ENCODE measurements at regions not wholly inside any gene's neighbourhood (a gene's known extent, or its start where the extent isn't known, plus 50 kb on each side); places are given as distances from the start of the nearest gene placed in this dataset.

- no peak for TF ChIP-seq CTCF (IDR thresholded peaks at IDR 0.05; ENCODE audit: control extremely low read depth, extremely low read depth)
- no peak for DNase-seq
- 85 to 89% methylated on average over 12 of the region's 12 CpGs for WGBS, 2 donors
Measured at GRCh38 chr7:120054376-120055100, 218.4 kb upstream of the KCND2 start.

DNA sequence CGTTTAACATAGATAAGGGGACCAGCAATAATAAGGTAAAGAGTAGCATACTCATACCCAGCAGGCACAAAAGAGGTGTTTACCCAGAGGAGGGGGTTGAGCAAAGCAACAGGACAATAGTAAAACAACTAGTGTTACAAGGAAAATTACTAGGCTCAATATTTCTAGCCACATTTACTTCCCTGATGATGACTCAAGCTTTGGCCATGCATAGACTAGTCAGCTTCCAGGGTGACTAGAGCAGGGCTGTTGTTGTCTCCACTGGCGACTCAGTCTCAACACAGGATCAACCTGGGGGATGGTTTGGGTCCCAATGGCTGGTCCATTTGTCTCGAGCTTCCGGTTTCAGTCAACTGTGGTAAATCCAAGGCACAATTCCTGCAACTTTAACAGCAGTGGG is 217.7 kb upstream of the KCND2 start:
- no peak for DNase-seq
- 89 to 92% methylated on average over 4 of the region's 4 CpGs for WGBS, 2 donors
- no peak for TF ChIP-seq CTCF (IDR thresholded peaks at IDR 0.05; ENCODE audit: control extremely low read depth, extremely low read depth)

More at GRCh38 chr7:120054376-120055100, 218.4 kb upstream of the KCND2 start:
- H3K4me3 ChIP-seq: no peak overlapping the region
- no peak overlapping the region for H3K27ac ChIP-seq (ENCODE audit: low read depth in 1 of 2, low read length in 1 of 2)
- H3K4me1 ChIP-seq (ENCODE audit: control insufficient read depth in 5 of 5, insufficient read depth in 5 of 5, low read length in 5 of 5): no peaks in the 10 kb centered on the region
- H3K27me3 ChIP-seq (ENCODE audit: control insufficient read depth in 3 of 3, insufficient read depth in 3 of 3, low read length in 2 of 3): no peaks in the 10 kb centered on the region
- ATAC-seq (ENCODE audit: insufficient read depth, low FRiP score): no peak
- peaks cover 0 to 8% (median 0%) of the 10 kb centered on the region in 4 donors for H3K9me3 ChIP-seq (ENCODE audit: control insufficient read depth in 4 of 4, insufficient read depth in 3 of 4, low read length in 3 of 4)
- no peaks in the 10 kb centered on the region for H3K36me3 ChIP-seq (ENCODE audit: control insufficient read depth in 4 of 4, insufficient read depth in 4 of 4, low read length in 4 of 4)
- no peak overlapping the region for H3K9ac ChIP-seq (ENCODE audit: insufficient read depth in 1 of 2, low read length in 2 of 2)

GRCh38 chr7:120056227-120056626 is 216.7 kb upstream of the KCND2 start:
- DNase-seq (no peak), ATAC-seq (ENCODE audit: insufficient read depth, low FRiP score) (no peak)
- TF ChIP-seq CTCF (IDR thresholded peaks at IDR 0.05; ENCODE audit: control extremely low read depth, extremely low read depth): no peak
- no peaks in the 10 kb centered on the region for H3K27me3 ChIP-seq (ENCODE audit: control insufficient read depth in 3 of 3, insufficient read depth in 3 of 3, low read length in 2 of 3)
- H3K9me3 ChIP-seq (ENCODE audit: control insufficient read depth in 4 of 4, insufficient read depth in 3 of 4, low read length in 3 of 4): peaks cover 0 to 9% (median 0%) of the 10 kb centered on the region in 4 donors
- no peak overlapping the region for H3K9ac ChIP-seq (ENCODE audit: insufficient read depth in 1 of 2, low read length in 2 of 2)
- H3K36me3 ChIP-seq (ENCODE audit: control insufficient read depth in 4 of 4, insufficient read depth in 4 of 4, low read length in 4 of 4): no peaks in the 10 kb centered on the region
- H3K4me3 ChIP-seq: no peak overlapping the region
- H3K4me1 ChIP-seq (ENCODE audit: control insufficient read depth in 5 of 5, insufficient read depth in 5 of 5, low read length in 5 of 5): no peaks in the 10 kb centered on the region
- WGBS, 2 donors: 74 to 90% methylated on average over 4 of the region's 4 CpGs
- no peak overlapping the region for H3K27ac ChIP-seq (ENCODE audit: low read depth in 1 of 2, low read length in 1 of 2)

More for the DNA sequence above, 217.7 kb upstream of the KCND2 start:
- H3K4me3 ChIP-seq: no peak overlapping the region
- ATAC-seq (ENCODE audit: insufficient read depth, low FRiP score): no peak
- no peak overlapping the region for H3K27ac ChIP-seq (ENCODE audit: low read depth in 1 of 2, low read length in 1 of 2)
- H3K9me3 ChIP-seq (ENCODE audit: control insufficient read depth in 4 of 4, insufficient read depth in 3 of 4, low read length in 3 of 4): peaks cover 0 to 9% (median 0%) of the 10 kb centered on the region in 4 donors
- no peaks in the 10 kb centered on the region for H3K36me3 ChIP-seq (ENCODE audit: control insufficient read depth in 4 of 4, insufficient read depth in 4 of 4, low read length in 4 of 4)
- H3K27me3 ChIP-seq (ENCODE audit: control insufficient read depth in 3 of 3, insufficient read depth in 3 of 3, low read length in 2 of 3): no peaks in the 10 kb centered on the region
- no peak overlapping the region for H3K9ac ChIP-seq (ENCODE audit: insufficient read depth in 1 of 2, low read length in 2 of 2)
- no peaks in the 10 kb centered on the region for H3K4me1 ChIP-seq (ENCODE audit: control insufficient read depth in 5 of 5, insufficient read depth in 5 of 5, low read length in 5 of 5)
